Prostate gland (tissue), 2 donors: ENCODE measurements at regions not wholly inside any gene's neighbourhood (a gene's known extent, or its start where the extent isn't known, plus 50 kb on each side); places are given as distances from the start of the nearest gene placed in this dataset.

Source experiments
- DNase-seq: peaks from one replicate; pipeline ENCODE4 v3.0.0-alpha.2; 2019; ENCODE audit warnings: low spot score
- H3K27ac ChIP-seq, 2 donors: fragments of 200-600 bp; sonication (generic); 2 replicates each; pipeline ENCODE4 v1.5.1; 2017 to 2019
- H3K27me3 ChIP-seq: fragments of 200-600 bp; sonication (generic); replicated peaks from 2 replicates; pipeline ENCODE4 v1.5.1; 2019; ENCODE audit not compliant: insufficient read depth
- H3K36me3 ChIP-seq, 2 donors: fragments of 200-600 bp; sonication (generic); 1 replicate in 1 of 2; 2 replicates in 1 of 2; pipeline versions ENCODE4 v1.5.1 to v1.8.1; 2017 to 2019
- H3K4me1 ChIP-seq: fragments of 200-600 bp; sonication (generic); replicated peaks from 2 replicates; pipeline ENCODE4 v1.5.1; 2019
- H3K4me3 ChIP-seq, 2 donors: fragments of 200-600 bp; sonication (generic); 2 replicates each; pipeline ENCODE4 v1.5.1; 2017 to 2019
- H3K9me3 ChIP-seq: fragments of 200-600 bp; sonication (generic); 2 replicates; pipeline ENCODE4 v1.5.1; 2017
- CTCF ChIP-seq, 4 experiments: fragments of 200-600 bp in 2 of 4; fragments of 450-650 bp in 2 of 4; sonication (generic) in 2 of 4; IDR thresholded peaks; 1 replicate in 3 of 4; 2 replicates in 1 of 4; pipeline ENCODE4 v1.5.1; 2016 to 2019; ENCODE audit warnings: antibody characterized with exemption in 4 of 4, mild to moderate bottlenecking in 2 of 4, moderate library complexity in 2 of 4
- POLR2A ChIP-seq: fragments of 450-650 bp; IDR thresholded peaks from one replicate; pipeline ENCODE4 v1.6.1; 2016; ENCODE audit warnings: antibody characterized with exemption, mild to moderate bottlenecking
- POLR2AphosphoS5 ChIP-seq: sonication (generic); formaldehyde crosslinking; IDR thresholded peaks from one replicate; pipeline ENCODE4 v1.6.1; 2017; ENCODE audit warnings: antibody characterized with exemption
- WGBS: methylation state at CpG from one replicate; pipeline ENCODE4 v1.1.5; 2018; 5-methylcytosine and 5-hydroxymethylcytosine counted together
- intact Hi-C: fragments of 100-400 bp; cut with DNase I; formaldehyde crosslinking; loops from one replicate; pipeline ENCODE4 v1.14.2; 2022

- no peak for DNase-seq
- Histone ChIP-seq H3K27me3 (peaks cover under 1% of the 10 kb centered on the region), H3K36me3 (no peaks in the 10 kb centered on the region), H3K4me1 (no peaks in the 10 kb centered on the region), H3K27ac (no peak overlapping the region), H3K4me3 (no peak overlapping the region), H3K9me3 (no peaks in the 10 kb centered on the region)
- intact Hi-C loops = no loop called here
- 54% methylated on average over 4 of the region's 4 CpGs for WGBS
- TF ChIP-seq POLR2AphosphoS5 (no peak), CTCF (IDR thresholded peaks at IDR 0.05) (no peak), POLR2A (no peak)
Measured at GRCh38 chr15:59887211-59887610, 116.9 kb upstream of the FOXB1 start.

GRCh38 chr15:59886441-59886840, 117.7 kb upstream of the FOXB1 start:
- H3K27ac ChIP-seq = no peak overlapping the region
- TF ChIP-seq POLR2AphosphoS5 = no peak
- no peak for TF ChIP-seq CTCF (IDR thresholded peaks at IDR 0.05)
- no peak for TF ChIP-seq POLR2A
- H3K4me1 ChIP-seq = no peaks in the 10 kb centered on the region
- intact Hi-C loops = no loop called here
- no peak overlapping the region for H3K4me3 ChIP-seq
- H3K36me3 ChIP-seq = no peaks in the 10 kb centered on the region
- WGBS = 40% methylated on average over 3 of the region's 3 CpGs
- no peaks in the 10 kb centered on the region for H3K9me3 ChIP-seq
- no peak for DNase-seq
- H3K27me3 ChIP-seq = peaks cover 3% of the 10 kb centered on the region

GRCh38 chr15:59885832-59886231, 118.3 kb upstream of the FOXB1 start:
- H3K4me1 ChIP-seq = no peaks in the 10 kb centered on the region
- peak; percentile 18 for DNase-seq
- intact Hi-C loops = no loop called here
- WGBS = 1% methylated on average over 7 of the region's 7 CpGs
- H3K4me3 ChIP-seq = no peak overlapping the region
- H3K27me3 ChIP-seq = peaks cover 3% of the 10 kb centered on the region
- no peak overlapping the region for H3K27ac ChIP-seq
- TF ChIP-seq CTCF (IDR thresholded peaks at IDR 0.05) (no peak), POLR2A (no peak), POLR2AphosphoS5 (no peak)
- H3K36me3 ChIP-seq = no peaks in the 10 kb centered on the region
- H3K9me3 ChIP-seq = no peaks in the 10 kb centered on the region

GRCh38 chr15:59879506-59880265, 124.4 kb upstream of the FOXB1 start:
- intact Hi-C loops = no loop called here
- no peak overlapping the region for H3K27ac ChIP-seq
- no peak for DNase-seq
- H3K9me3 ChIP-seq = no peaks in the 10 kb centered on the region
- H3K36me3 ChIP-seq = no peaks in the 10 kb centered on the region
- TF ChIP-seq CTCF (IDR thresholded peaks at IDR 0.05) (no peak), POLR2AphosphoS5 (peak; percentile 3), POLR2A (no peak)
- 3% methylated on average over 2 of the region's 2 CpGs for WGBS
- no peak overlapping the region for H3K4me3 ChIP-seq
- no peaks in the 10 kb centered on the region for H3K4me1 ChIP-seq
- H3K27me3 ChIP-seq = peaks cover 3% of the 10 kb centered on the region

- intact Hi-C loops = no loop called here
- no peak for DNase-seq
- H3K4me1 ChIP-seq = no peaks in the 10 kb centered on the region
- H3K27me3 ChIP-seq = no peaks in the 10 kb centered on the region
- 73% methylated on average over 5 of the region's 5 CpGs for WGBS
- no peak overlapping the region for H3K27ac ChIP-seq
- H3K36me3 ChIP-seq = no peaks in the 10 kb centered on the region
- H3K4me3 ChIP-seq = no peak overlapping the region
- TF ChIP-seq CTCF (IDR thresholded peaks at IDR 0.05) (no peak), POLR2A (no peak), POLR2AphosphoS5 (no peak)
- H3K9me3 ChIP-seq = no peaks in the 10 kb centered on the region
Measured at GRCh38 chr15:59876140-59876539, 128.0 kb upstream of the FOXB1 start.
